AG09319 (cell line): ENCODE measurements at regions not wholly inside any gene's neighbourhood (a gene's known extent, or its start where the extent isn't known, plus 50 kb on each side); places are given as distances from the start of the nearest gene placed in this dataset.

ENCODE experiments used
- DNase-seq: peaks from one replicate; pipeline ENCODE4 v3.0.0-alpha.2; 2010; ENCODE audit warnings: low read depth; ENCODE audit errors: extremely low read depth
- TF ChIP-seq, protein P1 (sequence below): IDR thresholded peaks from 2 replicates; pipeline ENCODE4 v1.5.1; 2011; ENCODE audit warnings: low read depth, mild to moderate bottlenecking, inconsistent platforms, low read length, moderate library complexity

DNA sequence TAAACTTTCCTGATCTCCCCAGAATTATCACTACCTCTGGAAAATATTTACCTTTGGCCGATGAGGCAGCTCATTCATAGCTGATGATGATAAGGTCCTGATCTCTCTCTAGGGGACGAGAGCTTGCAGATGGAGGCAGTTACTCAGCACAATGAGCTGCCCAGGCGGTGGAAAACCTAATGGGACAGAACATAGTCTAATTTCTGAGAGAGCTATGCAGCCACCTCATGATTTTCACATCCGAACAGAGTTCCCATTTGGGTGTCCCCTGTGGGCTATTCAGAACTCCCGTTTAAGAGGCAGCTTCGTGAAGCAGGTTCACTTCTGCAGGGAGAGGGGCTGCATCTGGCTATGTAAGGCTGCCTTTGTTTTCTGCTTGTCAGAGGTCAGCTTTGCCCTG is 724.6 kb upstream of the TMEM132C start:
- DNase-seq: no peak
- TF ChIP-seq, protein P1, sequence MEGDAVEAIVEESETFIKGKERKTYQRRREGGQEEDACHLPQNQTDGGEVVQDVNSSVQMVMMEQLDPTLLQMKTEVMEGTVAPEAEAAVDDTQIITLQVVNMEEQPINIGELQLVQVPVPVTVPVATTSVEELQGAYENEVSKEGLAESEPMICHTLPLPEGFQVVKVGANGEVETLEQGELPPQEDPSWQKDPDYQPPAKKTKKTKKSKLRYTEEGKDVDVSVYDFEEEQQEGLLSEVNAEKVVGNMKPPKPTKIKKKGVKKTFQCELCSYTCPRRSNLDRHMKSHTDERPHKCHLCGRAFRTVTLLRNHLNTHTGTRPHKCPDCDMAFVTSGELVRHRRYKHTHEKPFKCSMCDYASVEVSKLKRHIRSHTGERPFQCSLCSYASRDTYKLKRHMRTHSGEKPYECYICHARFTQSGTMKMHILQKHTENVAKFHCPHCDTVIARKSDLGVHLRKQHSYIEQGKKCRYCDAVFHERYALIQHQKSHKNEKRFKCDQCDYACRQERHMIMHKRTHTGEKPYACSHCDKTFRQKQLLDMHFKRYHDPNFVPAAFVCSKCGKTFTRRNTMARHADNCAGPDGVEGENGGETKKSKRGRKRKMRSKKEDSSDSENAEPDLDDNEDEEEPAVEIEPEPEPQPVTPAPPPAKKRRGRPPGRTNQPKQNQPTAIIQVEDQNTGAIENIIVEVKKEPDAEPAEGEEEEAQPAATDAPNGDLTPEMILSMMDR: no peak

DNA sequence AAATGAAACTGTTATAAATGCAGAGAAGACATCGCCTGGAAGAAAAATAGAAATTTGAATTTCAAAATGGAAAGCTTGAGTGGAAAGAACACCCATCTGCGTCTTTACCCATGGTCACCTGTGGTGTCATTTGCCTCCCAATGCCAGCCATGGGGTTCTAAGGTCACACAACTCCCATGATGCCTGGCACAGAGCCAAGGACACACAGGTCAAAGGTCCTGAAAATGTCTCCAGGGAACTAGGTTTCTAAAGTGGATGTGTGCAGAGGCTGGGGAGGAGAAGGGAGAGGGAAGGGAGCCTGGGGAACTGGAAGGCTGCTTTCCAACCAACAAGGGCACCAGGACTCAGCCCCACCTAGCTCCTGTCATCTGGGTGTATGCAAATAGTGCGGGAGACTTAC is 724.0 kb upstream of the TMEM132C start:
- TF ChIP-seq, protein P1: no peak
- DNase-seq: no peak

DNA sequence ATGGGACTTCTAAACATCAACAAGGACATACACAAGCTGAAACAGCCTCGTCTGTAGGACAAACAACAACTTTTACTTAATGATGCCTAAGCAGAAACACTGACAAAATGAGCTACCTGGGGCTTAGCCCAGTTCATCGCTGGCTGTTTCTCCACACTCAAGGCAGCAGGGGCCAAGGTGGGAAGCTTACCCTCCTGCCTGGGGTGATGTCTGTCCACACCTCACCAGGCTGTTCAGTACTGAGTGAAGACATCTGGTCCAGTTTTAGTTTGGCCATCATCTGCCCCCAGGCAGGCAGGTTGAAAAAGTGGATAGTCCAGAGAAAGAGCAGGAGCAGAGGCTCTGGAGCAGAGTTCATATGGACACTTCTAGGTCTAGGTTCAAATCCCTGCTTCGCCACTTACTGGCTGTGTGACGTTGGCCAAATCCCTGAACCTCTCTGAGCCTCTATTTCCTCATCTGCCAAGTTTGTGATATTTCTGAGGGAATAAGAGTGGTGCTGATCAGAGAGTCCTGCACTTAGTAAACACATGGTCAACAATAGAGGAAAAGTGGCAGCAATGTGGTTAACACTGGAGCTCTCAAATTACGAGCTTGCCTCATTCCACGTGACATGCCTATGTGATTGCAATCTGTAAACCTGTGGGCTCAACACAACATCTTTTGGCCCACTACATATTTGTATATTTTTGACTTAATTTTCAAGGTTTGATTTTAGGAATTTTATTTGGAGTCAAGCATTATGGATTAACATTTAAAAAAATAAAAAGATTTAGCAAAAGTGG is 720.1 kb upstream of the TMEM132C start:
- no peak for DNase-seq
- TF ChIP-seq, protein P1: no peak

GRCh38 chr12:127548123-127548553 is 718.8 kb upstream of the TMEM132C start:
- TF ChIP-seq, protein P1: no peak
- DNase-seq: peak; percentile 44

- DNase-seq: no peak
- TF ChIP-seq, protein P1: no peak
Observed at GRCh38 chr12:127550271-127550670, 716.7 kb upstream of the TMEM132C start.

DNA sequence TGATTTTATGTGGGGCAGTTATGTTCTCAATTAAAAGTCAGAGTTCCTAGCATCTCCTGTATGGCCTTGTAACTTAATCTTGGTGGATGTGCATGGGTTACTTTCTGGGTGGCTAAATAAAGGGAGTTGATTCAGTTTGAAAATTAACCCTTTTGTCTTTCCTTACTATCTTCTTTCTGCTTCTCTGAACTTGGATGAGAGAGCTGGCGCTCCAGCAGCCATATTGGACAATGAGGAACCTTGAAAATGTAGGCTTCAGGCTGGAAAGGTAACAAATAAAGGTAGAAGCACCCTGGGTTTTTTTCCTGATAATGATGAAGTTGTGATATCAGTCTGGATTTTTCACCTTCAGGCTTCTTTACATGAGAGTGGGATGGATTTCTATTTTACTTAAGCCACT is 714.1 kb upstream of the TMEM132C start:
- no peak for DNase-seq
- TF ChIP-seq, protein P1: no peak

GRCh38 chr12:127555071-127555470 is 711.9 kb upstream of the TMEM132C start:
- no peak for DNase-seq
- TF ChIP-seq, protein P1: no peak
